SK-N-MC (cell line): ENCODE measurements at regions not wholly inside any gene's neighbourhood (a gene's known extent, or its start where the extent isn't known, plus 50 kb on each side); places are given as distances from the start of the nearest gene placed in this dataset.
A peak's percentile ranks its signal among the peaks of the same experiment; 100 is the strongest.

ENCODE experiments used
- DNase-seq: peaks from one replicate; pipeline ENCODE4 v3.0.0-alpha.2; 2011; ENCODE audit warnings: low read depth, low spot score
- H3K27ac ChIP-seq: fragments of 200-600 bp; sonication (generic); 2 replicates; pipeline ENCODE4 v1.5.1; 2016; ENCODE audit warnings: mixed run types
- H3K36me3 ChIP-seq: fragments of 200-600 bp; sonication (generic); 2 replicates; pipeline ENCODE4 v1.6.1; 2017; ENCODE audit warnings: antibody characterized with exemption, low read length, mixed read lengths; ENCODE audit not compliant: insufficient read depth
- H3K4me3 ChIP-seq: fragments of 200-600 bp; sonication (generic); 2 replicates; pipeline ENCODE4 v1.5.1; 2016
- H3K9ac ChIP-seq: fragments of 200-600 bp; sonication (generic); 2 replicates; pipeline ENCODE4 v1.8.0; 2017; ENCODE audit warnings: mixed run types, mixed read lengths; ENCODE audit not compliant: insufficient read length
- H3K9me3 ChIP-seq: fragments of 200-600 bp; sonication (generic); 2 replicates; pipeline ENCODE4 v1.6.1; 2017; ENCODE audit warnings: low read depth, mild to moderate bottlenecking, antibody characterized with exemption, low read length, moderate library complexity, mixed read lengths
- EZH2 ChIP-seq: fragments of 200-600 bp; sonication (generic); IDR thresholded peaks from one replicate; pipeline ENCODE4 v1.6.1; 2017; ENCODE audit warnings: antibody characterized with exemption
- FOXP2 ChIP-seq: optimal IDR thresholded peaks from 2 replicates; pipeline ENCODE3; 2011; ENCODE audit warnings: mild to moderate bottlenecking, moderate library complexity; ENCODE audit not compliant: insufficient read depth; ENCODE audit errors: extremely low read length, control extremely low read depth
- POLR2AphosphoS5 ChIP-seq: IDR thresholded peaks from 2 replicates; pipeline ENCODE4 v1.6.1; 2012; ENCODE audit warnings: mild to moderate bottlenecking, low read depth, low read length, borderline replicate concordance

- no peak for DNase-seq
- no peak for TF ChIP-seq FOXP2
- no peak for TF ChIP-seq POLR2AphosphoS5
- no peak for TF ChIP-seq EZH2
- H3K9ac ChIP-seq = no peak overlapping the region
- no peaks in the 10 kb centered on the region for H3K9me3 ChIP-seq
- H3K4me3 ChIP-seq = no peak overlapping the region
- no peak overlapping the region for H3K27ac ChIP-seq
- H3K36me3 ChIP-seq = no peaks in the 10 kb centered on the region
Observed at GRCh38 chr17:77366558-77367245, 225.9 kb downstream of the SEC14L1 start.

GRCh38 chr17:77369544-77369971, 228.8 kb downstream of the SEC14L1 start:
- DNase-seq = no peak
- no peak overlapping the region for H3K4me3 ChIP-seq
- TF ChIP-seq FOXP2 (no peak), EZH2 (no peak), POLR2AphosphoS5 (no peak)
- H3K27ac ChIP-seq = peak overlapping the region; percentile 31; the same call in 1 of the 2 replicates
- no peak overlapping the region for H3K9ac ChIP-seq
- no peaks in the 10 kb centered on the region for H3K36me3 ChIP-seq
- H3K9me3 ChIP-seq = no peaks in the 10 kb centered on the region

- TF ChIP-seq POLR2AphosphoS5 (no peak), FOXP2 (no peak), EZH2 (no peak)
- DNase-seq = no peak
- H3K9ac ChIP-seq = no peak overlapping the region
- no peaks in the 10 kb centered on the region for H3K9me3 ChIP-seq
- no peak overlapping the region for H3K4me3 ChIP-seq
- no peaks in the 10 kb centered on the region for H3K36me3 ChIP-seq
- 0 out of 2 replicates have a peak overlapping the region, but pooled peaks have one; percentile 31 for H3K27ac ChIP-seq
Observed at GRCh38 chr17:77370586-77370985, 229.8 kb downstream of the SEC14L1 start.

- no peak for TF ChIP-seq FOXP2
- no peaks in the 10 kb centered on the region for H3K9me3 ChIP-seq
- H3K4me3 ChIP-seq = no peak overlapping the region
- no peak overlapping the region for H3K9ac ChIP-seq
- no peaks in the 10 kb centered on the region for H3K36me3 ChIP-seq
- no peak for DNase-seq
- H3K27ac ChIP-seq = no peak overlapping the region
Observed at GRCh38 chr17:77371117-77371887, 230.5 kb downstream of the SEC14L1 start.

- peak overlapping the region; percentile 82 for H3K4me3 ChIP-seq
- TF ChIP-seq EZH2 = no peak
- no peak for TF ChIP-seq POLR2AphosphoS5
- TF ChIP-seq FOXP2 = no peak
- H3K36me3 ChIP-seq = no peaks in the 10 kb centered on the region
- H3K9ac ChIP-seq = peak overlapping the region; percentile 65
- H3K9me3 ChIP-seq = no peaks in the 10 kb centered on the region
- no peak for DNase-seq
- peak overlapping the region; percentile 20; the same call in 1 of the 2 replicates for H3K27ac ChIP-seq
Observed at GRCh38 chr17:77371888-77372443, 231.2 kb downstream of the SEC14L1 start.

GRCh38 chr17:77372444-77373298, 231.9 kb downstream of the SEC14L1 start:
- Histone ChIP-seq H3K27ac (peak overlapping the region; percentile 20; the same call in 1 of the 2 replicates), H3K4me3 (peak overlapping the region; percentile 82), H3K9ac (peak overlapping the region; percentile 65), H3K9me3 (no peaks in the 10 kb centered on the region), H3K36me3 (no peaks in the 10 kb centered on the region)
- peak; percentile 53; the same call in 1 of the 2 replicates for TF ChIP-seq POLR2AphosphoS5
- TF ChIP-seq FOXP2 = no peak
- no peak for DNase-seq

GRCh38 chr17:77373299-77374169, 232.8 kb downstream of the SEC14L1 start:
- peak overlapping the region; percentile 83 for H3K9ac ChIP-seq
- H3K27ac ChIP-seq = peak overlapping the region; percentile 60
- H3K36me3 ChIP-seq = no peaks in the 10 kb centered on the region
- TF ChIP-seq FOXP2 (no peak), EZH2 (no peak), POLR2AphosphoS5 (no peak)
- no peaks in the 10 kb centered on the region for H3K9me3 ChIP-seq
- no peak for DNase-seq
- H3K4me3 ChIP-seq = peak overlapping the region; percentile 82
